ENCODE measurements at regions not wholly inside any gene's neighbourhood (a gene's known extent, or its start where the extent isn't known, plus 50 kb on each side); places are given as distances from the start of the nearest gene placed in this dataset.

GRCh38 chr16:86740906-86741799 is 162.8 kb downstream of the FOXL1 start:
- H3K4me3 ChIP-seq (ENCODE audit: insufficient read length, low read depth), result peak overlapping the region; percentile 37
- peaks cover 24% of the 10 kb centered on the region for H3K36me3 ChIP-seq (ENCODE audit: insufficient read depth, insufficient read length, low read length)
- no peaks in the 10 kb centered on the region for H3K27me3 ChIP-seq (ENCODE audit: insufficient read depth, insufficient read length)
- no peak for TF ChIP-seq ZNF274 (IDR thresholded peaks at IDR 0.05; ENCODE audit: low read depth, low read length)
- TF ChIP-seq SUZ12 (IDR thresholded peaks at IDR 0.05; ENCODE audit: extremely low read depth, insufficient read depth, insufficient read length), result no peak
- TF ChIP-seq YY1 (IDR thresholded peaks at IDR 0.05; ENCODE audit: insufficient read depth, insufficient read length), result no peak
- no peaks in the 10 kb centered on the region for H3K4me1 ChIP-seq (ENCODE audit: insufficient read depth, insufficient read length)
- peak overlapping the region; percentile 69 for H3K9ac ChIP-seq (ENCODE audit: insufficient read length, low read depth)
- DNase-seq (ENCODE audit: low read depth, low spot score), result no peak
- no peaks in the 10 kb centered on the region for H3K9me3 ChIP-seq (ENCODE audit: insufficient read depth, low read length)

GRCh38 chr16:86747761-86748160 is 169.4 kb downstream of the FOXL1 start:
- Histone ChIP-seq H3K4me3 (ENCODE audit: insufficient read length, low read depth) (no peak overlapping the region), H3K27me3 (ENCODE audit: insufficient read depth, insufficient read length) (peaks cover 4% of the 10 kb centered on the region)
- TF ChIP-seq SUZ12 (IDR thresholded peaks at IDR 0.05; ENCODE audit: extremely low read depth, insufficient read depth, insufficient read length) (no peak), YY1 (IDR thresholded peaks at IDR 0.05; ENCODE audit: insufficient read depth, insufficient read length) (no peak), ZNF274 (IDR thresholded peaks at IDR 0.05; ENCODE audit: low read depth, low read length) (no peak)

GRCh38 chr16:86748652-86749051 is 170.3 kb downstream of the FOXL1 start:
- no peak for DNase-seq (ENCODE audit: low read depth, low spot score)
- TF ChIP-seq YY1 (IDR thresholded peaks at IDR 0.05; ENCODE audit: insufficient read depth, insufficient read length) (no peak), SUZ12 (IDR thresholded peaks at IDR 0.05; ENCODE audit: extremely low read depth, insufficient read depth, insufficient read length) (no peak), ZNF274 (IDR thresholded peaks at IDR 0.05; ENCODE audit: low read depth, low read length) (no peak)
- H3K4me1 ChIP-seq (ENCODE audit: insufficient read depth, insufficient read length), result peaks cover 20% of the 10 kb centered on the region
- no peak overlapping the region for H3K4me3 ChIP-seq (ENCODE audit: insufficient read length, low read depth)
- no peak overlapping the region for H3K9ac ChIP-seq (ENCODE audit: insufficient read length, low read depth)
- H3K27me3 ChIP-seq (ENCODE audit: insufficient read depth, insufficient read length), result peaks cover 4% of the 10 kb centered on the region
- no peaks in the 10 kb centered on the region for H3K9me3 ChIP-seq (ENCODE audit: insufficient read depth, low read length)
- no peaks in the 10 kb centered on the region for H3K36me3 ChIP-seq (ENCODE audit: insufficient read depth, insufficient read length, low read length)

More at GRCh38 chr16:86747761-86748160, 169.4 kb downstream of the FOXL1 start:
- Histone ChIP-seq H3K36me3 (ENCODE audit: insufficient read depth, insufficient read length, low read length) (no peaks in the 10 kb centered on the region), H3K9me3 (ENCODE audit: insufficient read depth, low read length) (no peaks in the 10 kb centered on the region), H3K4me1 (ENCODE audit: insufficient read depth, insufficient read length) (peaks cover 20% of the 10 kb centered on the region), H3K9ac (ENCODE audit: insufficient read length, low read depth) (peak overlapping the region; percentile 21)
- DNase-seq (ENCODE audit: low read depth, low spot score), result no peak

GRCh38 chr16:86751076-86752030 is 173.0 kb downstream of the FOXL1 start:
- Histone ChIP-seq H3K4me3 (ENCODE audit: insufficient read length, low read depth) (no peak overlapping the region), H3K36me3 (ENCODE audit: insufficient read depth, insufficient read length, low read length) (no peaks in the 10 kb centered on the region), H3K9me3 (ENCODE audit: insufficient read depth, low read length) (no peaks in the 10 kb centered on the region), H3K4me1 (ENCODE audit: insufficient read depth, insufficient read length) (peaks cover 20% of the 10 kb centered on the region), H3K9ac (ENCODE audit: insufficient read length, low read depth) (no peak overlapping the region), H3K27me3 (ENCODE audit: insufficient read depth, insufficient read length) (peaks cover 4% of the 10 kb centered on the region)
- DNase-seq (ENCODE audit: low read depth, low spot score), result no peak
- TF ChIP-seq YY1 (IDR thresholded peaks at IDR 0.05; ENCODE audit: insufficient read depth, insufficient read length), result no peak
- no peak for TF ChIP-seq SUZ12 (IDR thresholded peaks at IDR 0.05; ENCODE audit: extremely low read depth, insufficient read depth, insufficient read length)
- TF ChIP-seq ZNF274 (IDR thresholded peaks at IDR 0.05; ENCODE audit: low read depth, low read length), result no peak

- Histone ChIP-seq H3K9ac (ENCODE audit: insufficient read length, low read depth) (peak overlapping the region; percentile 42), H3K4me1 (ENCODE audit: insufficient read depth, insufficient read length) (peaks cover 24% of the 10 kb centered on the region), H3K9me3 (ENCODE audit: insufficient read depth, low read length) (no peaks in the 10 kb centered on the region), H3K4me3 (ENCODE audit: insufficient read length, low read depth) (no peak overlapping the region), H3K27me3 (ENCODE audit: insufficient read depth, insufficient read length) (peaks cover 4% of the 10 kb centered on the region), H3K36me3 (ENCODE audit: insufficient read depth, insufficient read length, low read length) (no peaks in the 10 kb centered on the region)
- DNase-seq (ENCODE audit: low read depth, low spot score), result no peak
- TF ChIP-seq YY1 (IDR thresholded peaks at IDR 0.05; ENCODE audit: insufficient read depth, insufficient read length) (no peak), ZNF274 (IDR thresholded peaks at IDR 0.05; ENCODE audit: low read depth, low read length) (no peak), SUZ12 (IDR thresholded peaks at IDR 0.05; ENCODE audit: extremely low read depth, insufficient read depth, insufficient read length) (no peak)
Measured at GRCh38 chr16:86752582-86753175, 174.3 kb downstream of the FOXL1 start.

GRCh38 chr16:86753399-86753798 is 175.1 kb downstream of the FOXL1 start:
- Histone ChIP-seq H3K9ac (ENCODE audit: insufficient read length, low read depth) (no peak overlapping the region), H3K27me3 (ENCODE audit: insufficient read depth, insufficient read length) (peaks cover 4% of the 10 kb centered on the region), H3K4me3 (ENCODE audit: insufficient read length, low read depth) (no peak overlapping the region), H3K9me3 (ENCODE audit: insufficient read depth, low read length) (no peaks in the 10 kb centered on the region), H3K4me1 (ENCODE audit: insufficient read depth, insufficient read length) (peaks cover 20% of the 10 kb centered on the region), H3K36me3 (ENCODE audit: insufficient read depth, insufficient read length, low read length) (no peaks in the 10 kb centered on the region)
- TF ChIP-seq ZNF274 (IDR thresholded peaks at IDR 0.05; ENCODE audit: low read depth, low read length) (no peak), YY1 (IDR thresholded peaks at IDR 0.05; ENCODE audit: insufficient read depth, insufficient read length) (no peak), SUZ12 (IDR thresholded peaks at IDR 0.05; ENCODE audit: extremely low read depth, insufficient read depth, insufficient read length) (no peak)
- DNase-seq (ENCODE audit: low read depth, low spot score), result no peak
